Mesendoderm (in vitro differentiated cells): ENCODE measurements at regions not wholly inside any gene's neighbourhood (a gene's known extent, or its start where the extent isn't known, plus 50 kb on each side); places are given as distances from the start of the nearest gene placed in this dataset.

Experiments used
- DNase-seq: peaks from one replicate; pipeline ENCODE4 v3.0.0; 2013
- H2AK5ac ChIP-seq: 2 replicates; pipeline ENCODE4 v1.6.1; 2013; ENCODE audit warnings: low read length, inconsistent platforms
- H2BK120ac ChIP-seq: 2 replicates; pipeline ENCODE4 v1.6.1; 2013; ENCODE audit warnings: low read depth, mild to moderate bottlenecking, low read length, moderate library complexity, mixed read lengths
- H2BK15ac ChIP-seq: replicated peaks from 2 replicates; pipeline ENCODE4 v1.6.1; 2013; ENCODE audit warnings: low read depth, mild to moderate bottlenecking, moderate library complexity
- H2BK5ac ChIP-seq: 2 replicates; pipeline ENCODE4 v1.6.1; 2013; ENCODE audit warnings: low read length, inconsistent platforms
- H3K18ac ChIP-seq: 2 replicates; pipeline ENCODE4 v1.6.1; 2013; ENCODE audit warnings: mild to moderate bottlenecking, low read length, mixed read lengths
- H3K23ac ChIP-seq: one replicate; pipeline ENCODE4 v1.6.1; 2013; ENCODE audit warnings: low read length
- H3K27ac ChIP-seq: 2 replicates; pipeline ENCODE4 v1.5.1; 2013; ENCODE audit warnings: low read depth, mild to moderate bottlenecking, inconsistent platforms, low read length, moderate library complexity
- H3K27me3 ChIP-seq: 2 replicates; pipeline ENCODE4 v1.6.1; 2013; ENCODE audit warnings: low read length, control low read depth, mild to moderate bottlenecking, inconsistent platforms; ENCODE audit not compliant: insufficient read depth, poor library complexity
- H3K36me3 ChIP-seq: 2 replicates; pipeline ENCODE4 v1.6.1; 2013; ENCODE audit warnings: low read length, inconsistent platforms; ENCODE audit not compliant: control insufficient read depth, insufficient read depth
- H3K4ac ChIP-seq: one replicate; pipeline ENCODE4 v1.6.1; 2013; ENCODE audit warnings: low read depth, mild to moderate bottlenecking, low read length, moderate library complexity
- H3K4me1 ChIP-seq: 2 replicates; pipeline ENCODE4 v1.6.1; 2013; ENCODE audit warnings: low read depth, low read length, inconsistent platforms; ENCODE audit not compliant: control insufficient read depth
- H3K4me2 ChIP-seq: 2 replicates; pipeline ENCODE4 v1.6.1; 2013; ENCODE audit warnings: low read length
- H3K4me3 ChIP-seq: 2 replicates; pipeline ENCODE4 v1.5.1; 2013; ENCODE audit warnings: mild to moderate bottlenecking, low read length
- H3K56ac ChIP-seq: one replicate; pipeline ENCODE4 v1.6.1; 2013; ENCODE audit warnings: low read length
- H3K79me1 ChIP-seq: 2 replicates; pipeline ENCODE4 v1.6.1; 2013; ENCODE audit warnings: low read length, inconsistent platforms
- H3K79me2 ChIP-seq: 2 replicates; pipeline ENCODE4 v1.6.1; 2013; ENCODE audit warnings: mild to moderate bottlenecking, low read length; ENCODE audit not compliant: control insufficient read depth, insufficient read depth
- H3K9ac ChIP-seq: 2 replicates; pipeline ENCODE4 v1.6.1; 2013; ENCODE audit warnings: low read length, inconsistent platforms
- H4K5ac ChIP-seq: one replicate; pipeline ENCODE4 v1.6.1; 2013; ENCODE audit warnings: low read length
- H4K8ac ChIP-seq: one replicate; pipeline ENCODE4 v1.6.1; 2013; ENCODE audit warnings: low read depth, mild to moderate bottlenecking, control low read depth, low read length, moderate library complexity
- WGBS: extraction: QIAGEN DNeasy Blood & Tissue Kit; methylation state at CpG from one replicate; pipeline ENCODE4 v1.1.7; 2013; ENCODE audit warnings: low lambda C conversion rate, missing lambda C conversion rate; ENCODE audit not compliant: insufficient coverage; ENCODE audit errors: extremely low coverage; 5-methylcytosine and 5-hydroxymethylcytosine counted together

DNA sequence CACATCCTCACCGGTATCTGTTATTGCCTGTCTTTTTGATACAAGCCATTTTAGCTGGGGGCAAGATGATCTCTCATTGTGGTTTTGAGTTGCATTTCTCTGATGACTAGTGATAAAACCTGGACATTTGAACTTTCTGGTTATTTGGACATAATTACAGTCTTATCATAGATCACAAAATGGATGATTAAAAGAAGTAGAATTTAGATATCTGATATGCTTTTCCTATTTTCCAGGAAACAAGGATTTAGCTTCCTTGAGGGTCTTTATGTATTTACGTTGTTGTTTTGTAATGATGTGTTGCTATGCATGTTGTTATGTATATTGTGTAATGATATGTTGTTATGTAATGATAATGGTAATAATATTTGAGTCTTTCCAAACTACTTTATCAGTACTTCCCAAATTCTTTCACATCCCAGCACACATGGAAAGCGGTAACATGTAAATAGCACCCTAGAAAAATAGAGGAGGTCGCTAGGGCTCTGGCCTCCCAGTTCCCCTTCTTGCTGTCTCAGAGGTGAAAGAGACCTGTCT lies 53.8 kb downstream of the GJD2 start:
- Histone ChIP-seq H3K23ac (no peak overlapping the region), H3K27ac (no peak overlapping the region), H3K4me2 (no peak overlapping the region), H2AK5ac (no peak overlapping the region), H2BK5ac (no peak overlapping the region), H3K9ac (no peak overlapping the region), H3K36me3 (no peaks in the 10 kb centered on the region), H3K18ac (no peak overlapping the region), H3K79me2 (no peaks in the 10 kb centered on the region), H3K27me3 (no peaks in the 10 kb centered on the region), H3K4me1 (no peaks in the 10 kb centered on the region), H2BK120ac (no peak overlapping the region), H2BK15ac (no peak overlapping the region), H4K5ac (no peak overlapping the region), H3K4me3 (no peak overlapping the region), H3K79me1 (no peaks in the 10 kb centered on the region), H3K56ac (no peak overlapping the region), H3K4ac (no peak overlapping the region), H4K8ac (no peak overlapping the region)
- no peak for DNase-seq
- no CpG with 5 or more reads among the region's 4 CpGs for WGBS

- no peaks in the 10 kb centered on the region for H3K27me3 ChIP-seq
- no peak overlapping the region for H2AK5ac ChIP-seq
- no peak overlapping the region for H3K9ac ChIP-seq
- no peak overlapping the region for H3K4me2 ChIP-seq
- no peak overlapping the region for H3K18ac ChIP-seq
- DNase-seq, result no peak
- no peaks in the 10 kb centered on the region for H3K36me3 ChIP-seq
- H2BK5ac ChIP-seq, result no peak overlapping the region
- no peak overlapping the region for H3K27ac ChIP-seq
- no peak overlapping the region for H3K4me3 ChIP-seq
- H2BK120ac ChIP-seq, result no peak overlapping the region
- no peak overlapping the region for H3K23ac ChIP-seq
- no peaks in the 10 kb centered on the region for H3K4me1 ChIP-seq
- no peak overlapping the region for H2BK15ac ChIP-seq
- H3K4ac ChIP-seq, result no peak overlapping the region
- H4K8ac ChIP-seq, result no peak overlapping the region
- WGBS, result no CpG with 5 or more reads among the region's 4 CpGs
- H3K56ac ChIP-seq, result no peak overlapping the region
- H3K79me1 ChIP-seq, result no peaks in the 10 kb centered on the region
- H3K79me2 ChIP-seq, result no peaks in the 10 kb centered on the region
- no peak overlapping the region for H4K5ac ChIP-seq
These were observed 54.7 kb downstream of the GJD2 start for GRCh38 chr15:34699968-34700640.

- Histone ChIP-seq H3K23ac (no peak overlapping the region), H4K8ac (no peak overlapping the region), H3K9ac (no peak overlapping the region), H4K5ac (no peak overlapping the region), H3K4ac (no peak overlapping the region), H3K18ac (no peak overlapping the region), H2AK5ac (no peak overlapping the region), H3K4me3 (no peak overlapping the region), H2BK120ac (no peak overlapping the region), H3K79me2 (no peaks in the 10 kb centered on the region), H3K4me1 (no peaks in the 10 kb centered on the region), H2BK5ac (no peak overlapping the region), H3K56ac (no peak overlapping the region), H3K4me2 (no peak overlapping the region), H3K36me3 (no peaks in the 10 kb centered on the region), H2BK15ac (no peak overlapping the region), H3K27me3 (no peaks in the 10 kb centered on the region), H3K79me1 (no peaks in the 10 kb centered on the region), H3K27ac (no peak overlapping the region)
- no peak for DNase-seq
- WGBS, result no CpG with 5 or more reads among the region's 1 CpG
These were observed 58.3 kb downstream of the GJD2 start for GRCh38 chr15:34696506-34696905.

GRCh38 chr15:34693053-34693744 lies 61.6 kb downstream of the GJD2 start:
- Histone ChIP-seq H3K4ac (no peak overlapping the region), H4K5ac (no peak overlapping the region), H3K79me1 (no peaks in the 10 kb centered on the region), H3K18ac (no peak overlapping the region), H3K36me3 (no peaks in the 10 kb centered on the region), H2BK15ac (no peak overlapping the region), H3K23ac (no peak overlapping the region), H2AK5ac (no peak overlapping the region), H3K4me2 (no peak overlapping the region), H3K4me3 (no peak overlapping the region), H3K56ac (no peak overlapping the region), H2BK5ac (no peak overlapping the region), H3K9ac (no peak overlapping the region), H3K4me1 (no peaks in the 10 kb centered on the region), H3K27me3 (no peaks in the 10 kb centered on the region), H2BK120ac (no peak overlapping the region), H3K79me2 (no peaks in the 10 kb centered on the region), H4K8ac (no peak overlapping the region), H3K27ac (no peak overlapping the region)
- WGBS, result no CpG with 5 or more reads among the region's 4 CpGs
- DNase-seq, result no peak

GRCh38 chr15:34691034-34691433 lies 63.8 kb downstream of the GJD2 start:
- no peak overlapping the region for H2BK120ac ChIP-seq
- no peaks in the 10 kb centered on the region for H3K4me1 ChIP-seq
- H3K27ac ChIP-seq, result no peak overlapping the region
- no peaks in the 10 kb centered on the region for H3K27me3 ChIP-seq
- H2BK15ac ChIP-seq, result no peak overlapping the region
- no peak overlapping the region for H4K8ac ChIP-seq
- no peak for DNase-seq
- no CpG with 5 or more reads among the region's 2 CpGs for WGBS
- no peak overlapping the region for H4K5ac ChIP-seq
- no peak overlapping the region for H3K4me3 ChIP-seq
- no peak overlapping the region for H3K9ac ChIP-seq
- no peak overlapping the region for H3K23ac ChIP-seq
- no peak overlapping the region for H3K4me2 ChIP-seq
- H3K56ac ChIP-seq, result no peak overlapping the region
- H3K36me3 ChIP-seq, result no peaks in the 10 kb centered on the region
- no peaks in the 10 kb centered on the region for H3K79me2 ChIP-seq
- H3K79me1 ChIP-seq, result no peaks in the 10 kb centered on the region
- no peak overlapping the region for H2BK5ac ChIP-seq
- H3K18ac ChIP-seq, result no peak overlapping the region
- H3K4ac ChIP-seq, result no peak overlapping the region
- no peak overlapping the region for H2AK5ac ChIP-seq
